Endothelial cell of umbilical vein (primary cell): ENCODE measurements at regions not wholly inside any gene's neighbourhood (a gene's known extent, or its start where the extent isn't known, plus 50 kb on each side); places are given as distances from the start of the nearest gene placed in this dataset.

Experiments used
- BruUV-seq: library from RNA; stranded (reverse); fragments of 400-500 nt; replicated peaks from 2 replicates; lab custom pipeline; 2021; lab: Mats Ljungman, UMichigan
- CTCF ChIA-PET: fragments of 300-600, 350-600 bp; sonication (Branson Sonifier 250); formaldehyde crosslinking; loops from one replicate; lab custom pipeline; 2021; ENCODE audit warnings: antibody characterized with exemption, inconsistent platforms; lab: Charles Lee
- POLR2A ChIA-PET: fragments of 300-600, 350-600 bp; sonication (Branson Sonifier 250); formaldehyde crosslinking; loops from one replicate; lab custom pipeline; 2021; ENCODE audit warnings: antibody characterized with exemption, inconsistent platforms; lab: Charles Lee
- DNase-seq: peaks from one replicate; pipeline ENCODE4 v3.0.0-alpha.2; 2011; ENCODE audit warnings: low read depth, low spot score
- FAIRE-seq: peaks from 2 replicates; lab custom pipeline; 2011; peaks lifted over from hg19 to GRCh38; lab: Jason Lieb, UNC
- H2AFZ ChIP-seq: 2 replicates; pipeline ENCODE4 v1.6.0; 2012; ENCODE audit warnings: low read depth, low read length, control low read depth, inconsistent platforms
- H3K27ac ChIP-seq: 2 replicates; pipeline ENCODE4 v1.5.1; 2011; ENCODE audit warnings: low read depth, mild to moderate bottlenecking, control low read depth, low read length, moderate library complexity; ENCODE audit not compliant: insufficient read depth
- H3K27me3 ChIP-seq, 2 experiments: 2 replicates each; pipeline versions ENCODE4 v1.6.0 to v1.6.1; 2011; ENCODE audit warnings: low read length in 2 of 2, mixed read lengths in 1 of 2; ENCODE audit not compliant: control insufficient read depth in 2 of 2, insufficient read depth in 2 of 2
- H3K36me3 ChIP-seq, 2 experiments: 2 replicates in 1 of 2; 3 replicates in 1 of 2; pipeline ENCODE4 v1.5.1; 2011; ENCODE audit warnings: low read length in 2 of 2, mild to moderate bottlenecking in 1 of 2, moderate library complexity in 1 of 2; ENCODE audit not compliant: control insufficient read depth in 2 of 2, insufficient read depth in 2 of 2; ENCODE audit errors: extremely low read depth in 1 of 2
- H3K4me1 ChIP-seq: 3 replicates; pipeline ENCODE4 v1.5.1; 2011; ENCODE audit warnings: mild to moderate bottlenecking, low read length; ENCODE audit not compliant: control insufficient read depth, insufficient read depth; ENCODE audit errors: extremely low read depth
- H3K4me2 ChIP-seq: 2 replicates; pipeline ENCODE4 v1.6.1; 2011; ENCODE audit warnings: low read length, control low read depth, mixed read lengths; ENCODE audit not compliant: insufficient read depth
- H3K4me3 ChIP-seq, 3 experiments: fragments of 200-600 bp in 1 of 3; sonication (generic), shearing (Covaris generic) in 1 of 3; replicated peaks in 1 of 3; 2 replicates each; pipeline ENCODE4 v1.5.1; 2011 to 2016; ENCODE audit warnings: control low read depth in 3 of 3, low read length in 3 of 3, mild to moderate bottlenecking in 2 of 3, inconsistent platforms in 1 of 3, low read depth in 1 of 3, moderate library complexity in 1 of 3; ENCODE audit not compliant: insufficient read depth in 1 of 3
- H3K79me2 ChIP-seq: 2 replicates; pipeline ENCODE4 v1.6.0; 2012; ENCODE audit warnings: low read length, inconsistent platforms; ENCODE audit not compliant: control insufficient read depth, insufficient read depth
- H3K9ac ChIP-seq: replicated peaks from 2 replicates; pipeline ENCODE3; 2011; ENCODE audit warnings: low read length, control low read depth; ENCODE audit not compliant: insufficient read depth; ENCODE audit errors: extremely low read depth
- H3K9me1 ChIP-seq: replicated peaks from 3 replicates; pipeline ENCODE4 v1.6.0; 2011; ENCODE audit warnings: mild to moderate bottlenecking, low read length; ENCODE audit not compliant: control insufficient read depth, insufficient read depth; ENCODE audit errors: extremely low read depth
- H3K9me3 ChIP-seq: replicated peaks from 2 replicates; pipeline ENCODE4 v1.5.1; 2012; ENCODE audit warnings: low read length, inconsistent platforms; ENCODE audit not compliant: control insufficient read depth, insufficient read depth
- H4K20me1 ChIP-seq: replicated peaks from 2 replicates; pipeline ENCODE3; 2011; ENCODE audit warnings: mild to moderate bottlenecking, low read length; ENCODE audit not compliant: control insufficient read depth, insufficient read depth; ENCODE audit errors: extremely low read depth
- CTCF ChIP-seq, 2 donors: IDR thresholded peaks; 1 replicate in 1 of 2; 2 replicates in 1 of 2; pipeline ENCODE4 v1.5.1; 2011; ENCODE audit warnings: low read length in 2 of 2, mild to moderate bottlenecking in 2 of 2, moderate library complexity in 2 of 2, control low read depth in 1 of 2, inconsistent platforms in 1 of 2, low read depth in 1 of 2; ENCODE audit not compliant: insufficient read depth in 1 of 2; ENCODE audit errors: extremely low read depth in 1 of 2
- EZH2 ChIP-seq: IDR thresholded peaks from 2 replicates; pipeline ENCODE4 v1.6.1; 2012; ENCODE audit warnings: borderline replicate concordance, low read depth, mild to moderate bottlenecking, moderate library complexity, low read length, inconsistent platforms; ENCODE audit not compliant: severe bottlenecking
- FOS ChIP-seq: IDR thresholded peaks from 2 replicates; pipeline ENCODE4 v1.6.1; 2011; ENCODE audit warnings: mild to moderate bottlenecking, low read length, moderate library complexity, borderline replicate concordance; ENCODE audit not compliant: insufficient read depth
- GATA2 ChIP-seq: IDR thresholded peaks from 2 replicates; pipeline ENCODE4 v1.7.0; 2011; ENCODE audit warnings: low read depth, mild to moderate bottlenecking, moderate library complexity, mixed read lengths, low read length; ENCODE audit not compliant: insufficient read length, insufficient read depth
- JUN ChIP-seq: IDR thresholded peaks from 2 replicates; pipeline ENCODE4 v1.6.1; 2011; ENCODE audit warnings: borderline replicate concordance, low read depth; ENCODE audit not compliant: insufficient read length, insufficient read depth
- MAX ChIP-seq: IDR thresholded peaks from 2 replicates; pipeline ENCODE4 v1.6.1; 2011; ENCODE audit not compliant: insufficient read depth, insufficient read length
- MYC ChIP-seq: IDR thresholded peaks from one replicate; pipeline ENCODE4 v1.6.1; 2011; ENCODE audit warnings: mild to moderate bottlenecking, low read depth, low read length
- POLR2A ChIP-seq: IDR thresholded peaks from 2 replicates; pipeline ENCODE4 v1.6.1; 2012; ENCODE audit warnings: low read depth, mild to moderate bottlenecking, control low read depth, low read length
- POLR2AphosphoS5 ChIP-seq: IDR thresholded peaks from 2 replicates; pipeline ENCODE4 v1.6.1; 2012; ENCODE audit warnings: low read depth, mild to moderate bottlenecking, control low read depth, low read length, moderate library complexity; ENCODE audit not compliant: insufficient read depth
- dilution Hi-C: fragments of 300-500 bp; cut with MboI; formaldehyde crosslinking; loops from one replicate; pipeline ENCODE4 v1.15.0; 2019; ENCODE audit warnings: low sequenced_read_pairs; ENCODE audit not compliant: extremely low pct_ligation_motif_present
- intact Hi-C: fragments of 100-400 bp; cut with micrococcal nuclease; formaldehyde crosslinking; loops from one replicate; pipeline ENCODE4 v1.10.0; 2022

- peaks cover 21 to 34% of the 10 kb centered on the region in 2 experiments for H3K27me3 ChIP-seq
- no peak overlapping the region for H3K4me3 ChIP-seq
- FAIRE-seq, result no peak
- BruUV-seq, result no TSS peak
- dilution Hi-C loops (no loop called here), intact Hi-C loops (no loop called here)
- no peaks in the 10 kb centered on the region for H3K9me3 ChIP-seq
- no peak for DNase-seq
- H3K4me2 ChIP-seq, result no peak overlapping the region
- H2AFZ ChIP-seq, result no peak overlapping the region
- H3K27ac ChIP-seq, result no peak overlapping the region
- no peaks in the 10 kb centered on the region for H3K36me3 ChIP-seq
- TF ChIP-seq POLR2AphosphoS5 (no peak), MYC (no peak), MAX (no peak), EZH2 (no peak), CTCF (IDR thresholded peaks at IDR 0.05; ENCODE audit: extremely low read depth in 1 of 2, insufficient read depth in 1 of 2, low read depth in 1 of 2, low read length in 2 of 2) (no peak), GATA2 (no peak), FOS (no peak), JUN (no peak), POLR2A (no peak)
- H4K20me1 ChIP-seq, result no peaks in the 10 kb centered on the region
- CTCF ChIA-PET, result no interaction called here
- H3K9me1 ChIP-seq, result no peaks in the 10 kb centered on the region
- H3K79me2 ChIP-seq, result no peaks in the 10 kb centered on the region
- no peaks in the 10 kb centered on the region for H3K4me1 ChIP-seq
- H3K9ac ChIP-seq, result no peak overlapping the region
- POLR2A ChIA-PET, result no interaction called here
Measured at GRCh38 chr2:65527451-65528240, 95.2 kb upstream of the SPRED2 start.
